HepG2 (cell line): ENCODE measurements at regions not wholly inside any gene's neighbourhood (a gene's known extent, or its start where the extent isn't known, plus 50 kb on each side); places are given as distances from the start of the nearest gene placed in this dataset.

Experiments
- ATAC-seq: fragments of 200-7000 bp; cut with Tn5 transposase; 3 replicates; pipeline ENCODE4 v1.9.1; 2020; ENCODE audit warnings: mild to moderate bottlenecking, moderate library complexity
- BruUV-seq: library from RNA; stranded (reverse); fragments of 400-500 nt; replicated peaks from 2 replicates; lab custom pipeline; 2021; lab: Mats Ljungman, UMichigan
- CTCF ChIA-PET: fragments of 300-600 bp; formaldehyde crosslinking; extraction: SDS; loops from one replicate; lab custom pipeline; 2021; ENCODE audit warnings: low total read pairs, inconsistent platforms, low intra/inter-chr PET ratio; lab: Yijun Ruan, JAX
- POLR2A ChIA-PET: fragments of 350-600 bp; sonication (Branson Sonifier 250); formaldehyde crosslinking; loops from one replicate; lab custom pipeline; 2020; ENCODE audit warnings: antibody characterized with exemption, inconsistent platforms; lab: Yijun Ruan, JAX
- DNase-seq: peaks from one replicate; pipeline ENCODE4 v3.0.0-alpha.2; 2015; ENCODE audit warnings: low spot score
- FAIRE-seq: peaks from 3 replicates; lab custom pipeline; 2011; peaks lifted over from hg19 to GRCh38; lab: Jason Lieb, UNC
- H2AFZ ChIP-seq: one replicate; pipeline ENCODE4 v1.6.1; 2011; ENCODE audit warnings: low read length, inconsistent platforms
- H3K27ac ChIP-seq: fragments of 300-600 bp; 3 replicates; pipeline ENCODE4 v1.8.0; 2011; ENCODE audit warnings: mixed run types, mild to moderate bottlenecking, mixed read lengths, low read length, inconsistent platforms; ENCODE audit not compliant: insufficient read depth; ENCODE audit errors: extremely low read length
- H3K27me3 ChIP-seq, 2 experiments: fragments of 200-600 bp in 1 of 2; 2 replicates in 1 of 2; 3 replicates in 1 of 2; pipeline versions ENCODE4 v1.6.0 to v1.8.0; 2011; ENCODE audit warnings: low read length in 2 of 2, mild to moderate bottlenecking in 2 of 2, moderate library complexity in 2 of 2, inconsistent platforms in 1 of 2; ENCODE audit not compliant: insufficient read depth in 2 of 2, control insufficient read depth in 1 of 2
- H3K36me3 ChIP-seq, 2 experiments: fragments of 200-600 bp in 1 of 2; replicated peaks in 1 of 2; 2 replicates in 1 of 2; 3 replicates in 1 of 2; pipeline versions ENCODE4 v1.5.1 to v1.8.0; 2011; ENCODE audit warnings: low read length in 2 of 2, inconsistent platforms in 1 of 2; ENCODE audit not compliant: insufficient read depth in 2 of 2, control insufficient read depth in 1 of 2
- H3K4me1 ChIP-seq: 2 replicates; pipeline ENCODE4 v1.5.1; 2012; ENCODE audit warnings: low read length, inconsistent platforms; ENCODE audit not compliant: insufficient read depth
- H3K4me2 ChIP-seq: 2 replicates; pipeline ENCODE4 v1.6.0; 2011; ENCODE audit warnings: low read depth, low read length, inconsistent platforms
- H3K4me3 ChIP-seq, 3 experiments: fragments of 200-600 bp in 1 of 3; sonication (generic), shearing (Covaris generic) in 1 of 3; replicated peaks in 1 of 3; 2 replicates each; pipeline ENCODE4 v1.5.1; 2011 to 2016; ENCODE audit warnings: low read length in 3 of 3, inconsistent platforms in 2 of 3, low read depth in 2 of 3, mild to moderate bottlenecking in 2 of 3, control low read depth in 1 of 3, mixed read lengths in 1 of 3; ENCODE audit not compliant: insufficient read depth in 1 of 3
- H3K79me2 ChIP-seq: one replicate; pipeline ENCODE4 v1.6.1; 2011; ENCODE audit warnings: low read length, inconsistent platforms; ENCODE audit not compliant: insufficient read depth
- H3K9ac ChIP-seq: 2 replicates; pipeline ENCODE4 v1.6.0; 2011; ENCODE audit warnings: mild to moderate bottlenecking, low read depth, low read length, inconsistent platforms; ENCODE audit not compliant: insufficient read depth
- H3K9me3 ChIP-seq: 2 replicates; pipeline ENCODE4 v1.5.1; 2012; ENCODE audit warnings: mild to moderate bottlenecking, low read length
- H4K20me1 ChIP-seq: 2 replicates; pipeline ENCODE4 v1.6.0; 2011; ENCODE audit warnings: inconsistent platforms, mild to moderate bottlenecking, low read length, moderate library complexity; ENCODE audit not compliant: insufficient read depth
- CBX1 ChIP-seq: IDR thresholded peaks from one replicate; pipeline ENCODE4 v1.6.1; 2016; ENCODE audit warnings: antibody characterized with exemption, low read depth
- CENPX ChIP-seq: sonication (generic); formaldehyde crosslinking; IDR thresholded peaks from 2 replicates; pipeline ENCODE4 v1.9.0; 2021; ENCODE audit warnings: mild to moderate bottlenecking, missing genetic modification reagents, moderate library complexity
- CHD2 ChIP-seq: IDR thresholded peaks from 2 replicates; pipeline ENCODE4 v1.6.1; 2011; ENCODE audit warnings: low read depth, low read length, improper control_type of control experiment
- HOMEZ ChIP-seq: IDR thresholded peaks from 2 replicates; pipeline ENCODE4 v1.6.1; 2016; ENCODE audit warnings: low read depth
- ISX ChIP-seq: sonication (generic); formaldehyde crosslinking; conservative IDR thresholded peaks from 2 replicates; pipeline ENCODE4 v1.5.0; 2020; ENCODE audit warnings: missing genetic modification reagents
- JUND ChIP-seq: sonication (generic); formaldehyde crosslinking; IDR thresholded peaks from 2 replicates; pipeline ENCODE4 v1.8.0; 2022; ENCODE audit warnings: mild to moderate bottlenecking, missing genetic modification reagents
- KDM1A ChIP-seq: IDR thresholded peaks from 2 replicates; pipeline ENCODE4 v1.6.1; 2016; ENCODE audit warnings: missing compliant biosample characterization
- NFIB ChIP-seq: sonication (generic); formaldehyde crosslinking; IDR thresholded peaks from 2 replicates; pipeline ENCODE4 v1.9.0; 2021; ENCODE audit warnings: missing genetic modification reagents, mild to moderate bottlenecking, borderline replicate concordance
- NFYB ChIP-seq: sonication (generic); formaldehyde crosslinking; IDR thresholded peaks from 2 replicates; pipeline ENCODE4 v1.4.0; 2020; ENCODE audit warnings: missing genetic modification reagents
- PBX2 ChIP-seq: IDR thresholded peaks from 2 replicates; pipeline ENCODE4 v1.6.1; 2016; ENCODE audit warnings: control low read depth
- TCF12 ChIP-seq, 2 experiments: fragments of 450-650 bp in 1 of 2; sonication (generic) in 1 of 2; formaldehyde crosslinking in 1 of 2; IDR thresholded peaks; 2 replicates each; pipeline versions ENCODE4 v1.6.1 to v1.8.0; 2017 to 2022; ENCODE audit warnings: antibody characterized with exemption in 1 of 2, mild to moderate bottlenecking in 1 of 2, missing genetic modification reagents in 1 of 2, moderate library complexity in 1 of 2
- ZFP91 ChIP-seq: sonication (generic); formaldehyde crosslinking; IDR thresholded peaks from 2 replicates; pipeline ENCODE4 v1.9.0; 2022; ENCODE audit warnings: missing genetic modification reagents, mild to moderate bottlenecking, borderline replicate concordance
- ZNF205 ChIP-seq: IDR thresholded peaks from 2 replicates; pipeline ENCODE4 v1.6.1; 2018; ENCODE audit warnings: missing biosample characterization, missing genetic modification reagents
- ZNF260 ChIP-seq: sonication (generic); formaldehyde crosslinking; IDR thresholded peaks from 2 replicates; pipeline ENCODE4 v1.4.0; 2020; ENCODE audit warnings: missing genetic modification reagents, low read depth, mild to moderate bottlenecking, borderline replicate concordance
- ZNF326 ChIP-seq: sonication (generic); formaldehyde crosslinking; IDR thresholded peaks from 2 replicates; pipeline ENCODE4 v1.4.0; 2020; ENCODE audit warnings: missing genetic modification reagents, borderline replicate concordance
- ZNF350 ChIP-seq: sonication (generic); formaldehyde crosslinking; IDR thresholded peaks from 2 replicates; pipeline ENCODE4 v1.4.0; 2020; ENCODE audit warnings: mild to moderate bottlenecking, low read depth, missing genetic modification reagents, borderline replicate concordance
- ZNF614 ChIP-seq: IDR thresholded peaks from 2 replicates; pipeline ENCODE4 v1.6.1; 2018; ENCODE audit warnings: missing biosample characterization, missing genetic modification reagents, inconsistent platforms, borderline replicate concordance
- ZNF616 ChIP-seq: sonication (generic); formaldehyde crosslinking; IDR thresholded peaks from 2 replicates; pipeline ENCODE4 v1.5.0; 2020; ENCODE audit warnings: low read depth, mild to moderate bottlenecking, missing genetic modification reagents
- ZNF792 ChIP-seq: IDR thresholded peaks from 2 replicates; pipeline ENCODE4 v1.6.1; 2016
- WGBS: methylation state at CpG from one replicate; pipeline ENCODE4 v1.1.6; 2017; ENCODE audit warnings: low lambda C conversion rate; 5-methylcytosine and 5-hydroxymethylcytosine counted together
- in situ Hi-C: cut with HindIII; loops from 2 replicates; pipeline ENCODE4 v1.10.0; 2017; ENCODE audit warnings: low pct_unique_long_range_greater_than_20kb; ENCODE audit not compliant: extremely low pct_ligation_motif_present
- intact Hi-C: fragments of 100-400 bp; cut with micrococcal nuclease; formaldehyde crosslinking; loops from one replicate; pipeline ENCODE4 v1.10.0; 2022; ENCODE audit not compliant: unreplicated experiment

DNA sequence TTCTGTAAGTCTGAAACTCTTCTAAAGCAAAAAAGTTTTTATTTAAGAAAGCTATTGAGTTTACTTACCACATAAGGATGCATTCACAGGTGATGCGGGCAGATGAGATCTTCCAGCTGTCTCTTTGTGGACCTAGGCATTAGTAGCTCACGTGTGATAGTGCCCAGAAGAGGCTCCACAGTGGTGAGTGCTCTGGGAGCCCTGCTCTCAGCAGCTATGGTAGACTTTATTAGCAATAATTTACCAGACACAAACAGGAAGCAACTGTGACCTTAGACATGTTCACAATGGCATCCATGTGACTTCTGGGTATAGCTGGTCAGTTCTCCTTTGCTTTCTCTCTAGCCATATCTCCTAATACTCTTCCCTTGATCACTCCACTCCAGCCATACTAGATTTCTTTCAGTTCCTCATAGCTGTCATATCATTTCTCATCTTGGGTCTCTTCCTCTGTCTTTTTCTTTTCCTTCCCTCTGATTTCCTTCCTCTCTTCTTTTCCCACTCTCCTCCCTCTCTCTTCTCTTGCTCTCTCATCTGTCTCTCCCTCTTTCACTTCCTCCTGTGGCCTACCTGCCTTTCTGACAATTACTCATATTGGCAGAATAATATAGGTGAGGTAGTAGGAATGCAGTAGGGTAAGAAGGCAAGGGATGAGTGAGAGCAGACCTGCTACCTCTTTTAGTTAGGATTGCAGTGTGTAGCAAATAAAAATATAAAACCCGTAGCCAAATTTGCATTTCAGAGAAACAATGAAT lies 75.2 kb upstream of the SCAF11 start:
- Histone ChIP-seq H4K20me1 (no peaks in the 10 kb centered on the region), H3K9me3 (0 out of 2 replicates have a peak, but pooled peaks cover under 1% of the 10 kb centered on the region), H3K27ac (no peak overlapping the region), H3K27me3 (no peaks in the 10 kb centered on the region), H3K9ac (no peak overlapping the region), H3K4me3 (no peak overlapping the region), H3K4me2 (no peak overlapping the region), H3K36me3 (no peaks in the 10 kb centered on the region), H2AFZ (no peak overlapping the region), H3K79me2 (no peaks in the 10 kb centered on the region), H3K4me1 (no peaks in the 10 kb centered on the region)
- CTCF ChIA-PET = no interaction called here
- TF ChIP-seq ZNF614 (no peak), CHD2 (no peak), KDM1A (CRISPR knock-in tag) (no peak), ZNF205 (CRISPR knock-in tag) (no peak), ISX (CRISPR knock-in tag) (no peak), CENPX (CRISPR knock-in tag) (no peak), NFIB (CRISPR knock-in tag) (no peak), ZNF350 (CRISPR knock-in tag) (no peak), TCF12 (IDR thresholded peaks at IDR 0.05) (no peak), TCF12 (CRISPR knock-in tag; IDR thresholded peaks at IDR 0.05) (no peak), ZNF326 (CRISPR knock-in tag) (no peak), ZNF792 (CRISPR knock-in tag) (no peak), ZNF616 (CRISPR knock-in tag) (no peak), NFYB (CRISPR knock-in tag) (no peak), PBX2 (CRISPR knock-in tag) (no peak), JUND (CRISPR knock-in tag) (no peak), ZFP91 (CRISPR knock-in tag) (no peak), CBX1 (no peak), ZNF260 (CRISPR knock-in tag) (no peak), HOMEZ (CRISPR knock-in tag) (no peak)
- 13% methylated on average over 3 of the region's 3 CpGs for WGBS
- intact Hi-C loops (no loop called here), in situ Hi-C loops (no loop called here)
- FAIRE-seq (no peak), ATAC-seq (no peak), DNase-seq (no peak)
- no TSS peak for BruUV-seq
- POLR2A ChIA-PET = no interaction called here
